ENCODE measurements at regions not wholly inside any gene's neighbourhood (a gene's known extent, or its start where the extent isn't known, plus 50 kb on each side); places are given as distances from the start of the nearest gene placed in this dataset.

- no peak for TF ChIP-seq FOXK2 (IDR thresholded peaks at IDR 0.05)
- no peak for TF ChIP-seq CTBP1 (IDR thresholded peaks at IDR 0.05; ENCODE audit: borderline replicate concordance)
- TF ChIP-seq SUZ12 (IDR thresholded peaks at IDR 0.05): no peak
- no peak for TF ChIP-seq FOXM1 (IDR thresholded peaks at IDR 0.05; ENCODE audit: borderline replicate concordance)
- no peak for TF ChIP-seq BHLHE40 (IDR thresholded peaks at IDR 0.05; ENCODE audit: borderline replicate concordance)
Observed at GRCh38 chr5:107218457-107219193, 452.1 kb downstream of the EFNA5 start.

All from HEK293T (cell line).